BJ (cell line): ENCODE measurements at regions not wholly inside any gene's neighbourhood (a gene's known extent, or its start where the extent isn't known, plus 50 kb on each side); places are given as distances from the start of the nearest gene placed in this dataset.

Source experiments
- CTCF ChIA-PET: fragments of 350-600 bp; formaldehyde crosslinking; extraction: SDS; loops from one replicate; lab custom pipeline; 2021; ENCODE audit warnings: antibody characterized with exemption, inconsistent platforms; lab: Yijun Ruan, JAX
- POLR2A ChIA-PET: fragments of 300-600 bp; sonication (Branson Sonifier 250); formaldehyde crosslinking; extraction: SDS; loops from one replicate; lab custom pipeline; 2021; ENCODE audit warnings: antibody characterized with exemption; lab: Charles Lee
- DNase-seq: peaks from one replicate; pipeline ENCODE4 v3.0.0-alpha.2; 2011; ENCODE audit warnings: low read depth
- H3K27me3 ChIP-seq: 2 replicates; pipeline ENCODE4 v1.6.0; 2011; ENCODE audit warnings: low read length; ENCODE audit not compliant: control insufficient read depth, insufficient read depth
- H3K36me3 ChIP-seq: 2 replicates; pipeline ENCODE4 v1.5.1; 2011; ENCODE audit warnings: low read length; ENCODE audit not compliant: control insufficient read depth, insufficient read depth
- H3K4me3 ChIP-seq: 2 replicates; pipeline ENCODE4 v1.5.1; 2011; ENCODE audit warnings: low read depth, mild to moderate bottlenecking, control low read depth, low read length
- TF ChIP-seq, protein P1 (sequence below): IDR thresholded peaks from 2 replicates; pipeline ENCODE4 v1.5.1; 2011; ENCODE audit warnings: low read depth, mild to moderate bottlenecking, control low read depth, inconsistent platforms, low read length, moderate library complexity; ENCODE audit not compliant: insufficient read depth

GRCh38 chr9:38227061-38227540 lies 158.1 kb upstream of the SHB start:
- peak; percentile 10 for DNase-seq
- Histone ChIP-seq H3K4me3 (no peak overlapping the region), H3K36me3 (no peaks in the 10 kb centered on the region), H3K27me3 (peaks cover 1% of the 10 kb centered on the region)
- TF ChIP-seq, protein P1, sequence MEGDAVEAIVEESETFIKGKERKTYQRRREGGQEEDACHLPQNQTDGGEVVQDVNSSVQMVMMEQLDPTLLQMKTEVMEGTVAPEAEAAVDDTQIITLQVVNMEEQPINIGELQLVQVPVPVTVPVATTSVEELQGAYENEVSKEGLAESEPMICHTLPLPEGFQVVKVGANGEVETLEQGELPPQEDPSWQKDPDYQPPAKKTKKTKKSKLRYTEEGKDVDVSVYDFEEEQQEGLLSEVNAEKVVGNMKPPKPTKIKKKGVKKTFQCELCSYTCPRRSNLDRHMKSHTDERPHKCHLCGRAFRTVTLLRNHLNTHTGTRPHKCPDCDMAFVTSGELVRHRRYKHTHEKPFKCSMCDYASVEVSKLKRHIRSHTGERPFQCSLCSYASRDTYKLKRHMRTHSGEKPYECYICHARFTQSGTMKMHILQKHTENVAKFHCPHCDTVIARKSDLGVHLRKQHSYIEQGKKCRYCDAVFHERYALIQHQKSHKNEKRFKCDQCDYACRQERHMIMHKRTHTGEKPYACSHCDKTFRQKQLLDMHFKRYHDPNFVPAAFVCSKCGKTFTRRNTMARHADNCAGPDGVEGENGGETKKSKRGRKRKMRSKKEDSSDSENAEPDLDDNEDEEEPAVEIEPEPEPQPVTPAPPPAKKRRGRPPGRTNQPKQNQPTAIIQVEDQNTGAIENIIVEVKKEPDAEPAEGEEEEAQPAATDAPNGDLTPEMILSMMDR, result no peak
- ChIA-PET POLR2A (interaction anchor here (0.5 kb wide), 1 partner anchor 41 kb away, joined by 3 read pairs; no protein-coding TSS in a partner anchor), CTCF (interaction anchor here (1.2 to 1.8 kb wide), 2 partner anchors 8 to 11 kb away, joined by 3 to 5 read pairs; no protein-coding TSS in a partner anchor)

DNA sequence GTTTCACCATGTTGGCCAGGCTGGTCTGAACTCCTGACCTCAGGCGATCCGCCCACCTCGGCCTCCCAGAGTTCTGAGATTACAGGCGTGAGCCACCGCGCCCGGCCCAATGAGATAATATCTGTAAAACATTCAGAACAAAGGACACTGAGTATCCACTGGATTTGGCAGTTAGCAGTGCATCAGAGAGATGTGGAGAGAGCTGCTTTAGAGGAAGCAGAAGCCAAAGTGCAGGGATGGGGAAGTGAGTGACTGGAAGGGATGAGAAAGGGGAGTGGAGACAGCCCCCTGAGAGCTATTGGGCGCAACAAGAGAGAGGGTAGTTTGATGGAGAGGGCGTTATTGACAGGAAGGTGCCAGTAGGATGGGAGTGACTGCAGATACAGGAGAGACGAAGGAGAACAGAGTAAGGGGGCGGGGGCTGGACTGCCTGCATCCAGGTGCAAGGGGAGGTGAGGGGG lies 157.5 kb upstream of the SHB start:
- ChIA-PET CTCF (no interaction called here), POLR2A (interaction anchor here (0.6 kb wide), 1 partner anchor 483 kb away, joined by 11 read pairs; no protein-coding TSS in a partner anchor)
- Histone ChIP-seq H3K27me3 (peaks cover 1% of the 10 kb centered on the region), H3K36me3 (no peaks in the 10 kb centered on the region), H3K4me3 (no peak overlapping the region)
- DNase-seq, result no peak
- TF ChIP-seq, protein P1, result no peak

DNA sequence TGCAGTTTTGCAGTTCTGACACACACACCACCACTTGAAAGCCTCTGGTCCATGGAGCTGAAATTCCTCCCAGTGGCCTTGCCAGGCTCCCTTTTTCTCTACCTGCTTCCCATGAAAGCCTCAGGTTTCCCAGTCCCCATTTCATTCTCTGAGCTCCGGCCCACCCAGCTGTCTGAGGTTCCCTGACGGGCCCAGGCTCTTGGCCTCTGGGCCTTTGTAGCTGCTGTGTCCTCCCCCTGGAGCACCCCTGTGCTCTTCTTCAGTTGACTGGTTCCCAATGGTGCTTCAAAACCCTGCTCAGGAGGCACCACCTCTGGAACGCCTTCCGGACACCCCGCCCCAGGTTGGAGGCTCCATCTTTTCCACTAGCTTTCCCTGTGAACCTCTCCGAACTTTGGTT lies 155.9 kb upstream of the SHB start:
- POLR2A ChIA-PET, result no interaction called here
- H3K27me3 ChIP-seq, result peaks cover 1% of the 10 kb centered on the region
- TF ChIP-seq, protein P1, result no peak
- no peak overlapping the region for H3K4me3 ChIP-seq
- CTCF ChIA-PET, result no interaction called here
- no peaks in the 10 kb centered on the region for H3K36me3 ChIP-seq
- DNase-seq, result no peak

DNA sequence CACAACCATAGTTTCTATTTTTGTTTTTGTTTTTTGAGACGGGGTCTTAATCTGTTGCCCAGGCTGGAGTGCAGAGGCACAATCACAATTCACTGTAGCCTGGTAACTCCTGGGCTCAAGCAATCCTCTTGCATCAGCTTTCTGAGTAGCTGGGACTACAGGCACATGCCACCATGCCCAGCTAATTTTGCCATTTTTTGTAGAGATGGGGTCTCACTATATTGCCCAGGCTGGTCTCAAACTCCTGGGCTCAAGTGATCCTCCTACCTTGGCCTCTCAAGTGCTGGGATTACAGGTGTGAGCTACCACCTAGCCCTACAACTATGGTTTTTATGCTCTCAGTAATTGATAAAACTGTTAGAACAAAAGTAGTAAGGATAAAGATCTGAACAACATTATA lies 147.5 kb upstream of the SHB start:
- ChIA-PET CTCF (interaction anchor here (1.2 kb wide), 1 partner anchor 12 kb away, joined by 5 read pairs; no protein-coding TSS in a partner anchor), POLR2A (no interaction called here)
- TF ChIP-seq, protein P1, result no peak
- DNase-seq, result no peak
- no peak overlapping the region for H3K4me3 ChIP-seq
- H3K36me3 ChIP-seq, result no peaks in the 10 kb centered on the region
- H3K27me3 ChIP-seq, result peaks cover 9% of the 10 kb centered on the region

DNA sequence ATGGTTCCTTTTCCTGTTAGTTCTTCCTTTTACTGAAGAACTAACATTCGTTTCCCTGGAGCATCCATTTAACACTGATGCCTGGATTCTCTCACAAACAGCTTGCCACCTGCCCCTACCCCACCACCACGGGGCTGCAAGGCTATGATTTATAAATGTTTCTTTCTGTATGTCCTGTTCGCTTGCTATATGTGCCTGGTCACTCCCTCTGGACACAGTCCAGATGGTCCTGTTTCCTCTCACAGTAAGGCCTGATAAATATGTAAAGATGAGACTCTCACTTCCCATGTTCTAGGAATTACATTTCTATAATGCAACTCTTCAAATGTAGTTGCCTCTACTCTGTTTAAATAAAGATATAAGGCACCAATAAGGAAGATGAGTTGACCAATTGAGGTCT lies 146.4 kb upstream of the SHB start:
- DNase-seq, result no peak
- Histone ChIP-seq H3K4me3 (no peak overlapping the region), H3K27me3 (peaks cover 9% of the 10 kb centered on the region), H3K36me3 (no peaks in the 10 kb centered on the region)
- TF ChIP-seq, protein P1, result no peak
- ChIA-PET POLR2A (no interaction called here), CTCF (interaction anchor here (1.2 kb wide), 1 partner anchor 13 kb away, joined by 5 read pairs; no protein-coding TSS in a partner anchor)
